ENCODE measurements at regions not wholly inside any gene's neighbourhood (a gene's known extent, or its start where the extent isn't known, plus 50 kb on each side); places are given as distances from the start of the nearest gene placed in this dataset.
A peak's percentile ranks its signal among the peaks of the same experiment; 100 is the strongest.

DNA sequence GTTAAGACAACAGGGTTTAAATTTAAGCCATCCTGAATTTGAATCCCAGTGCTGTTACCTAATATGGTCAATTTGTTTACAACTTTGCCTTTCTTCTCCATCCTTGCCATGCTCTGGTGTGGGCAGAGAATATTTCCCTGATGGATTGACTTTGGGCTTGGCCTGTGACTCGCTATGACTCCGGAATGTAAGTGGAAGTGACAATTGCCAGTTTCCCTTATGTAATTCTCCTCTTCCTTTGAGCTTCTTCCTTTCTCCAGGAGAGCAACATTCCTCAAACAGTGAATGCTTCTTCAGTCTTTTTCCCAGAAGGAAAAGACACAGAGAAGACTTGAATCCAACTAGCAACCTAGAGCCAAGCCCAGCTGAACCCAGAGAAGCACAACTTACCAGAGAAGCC is 159.1 kb downstream of the LURAP1L start:
- DNase-seq (ENCODE audit: low read depth in 2 of 2), result no peak

DNA sequence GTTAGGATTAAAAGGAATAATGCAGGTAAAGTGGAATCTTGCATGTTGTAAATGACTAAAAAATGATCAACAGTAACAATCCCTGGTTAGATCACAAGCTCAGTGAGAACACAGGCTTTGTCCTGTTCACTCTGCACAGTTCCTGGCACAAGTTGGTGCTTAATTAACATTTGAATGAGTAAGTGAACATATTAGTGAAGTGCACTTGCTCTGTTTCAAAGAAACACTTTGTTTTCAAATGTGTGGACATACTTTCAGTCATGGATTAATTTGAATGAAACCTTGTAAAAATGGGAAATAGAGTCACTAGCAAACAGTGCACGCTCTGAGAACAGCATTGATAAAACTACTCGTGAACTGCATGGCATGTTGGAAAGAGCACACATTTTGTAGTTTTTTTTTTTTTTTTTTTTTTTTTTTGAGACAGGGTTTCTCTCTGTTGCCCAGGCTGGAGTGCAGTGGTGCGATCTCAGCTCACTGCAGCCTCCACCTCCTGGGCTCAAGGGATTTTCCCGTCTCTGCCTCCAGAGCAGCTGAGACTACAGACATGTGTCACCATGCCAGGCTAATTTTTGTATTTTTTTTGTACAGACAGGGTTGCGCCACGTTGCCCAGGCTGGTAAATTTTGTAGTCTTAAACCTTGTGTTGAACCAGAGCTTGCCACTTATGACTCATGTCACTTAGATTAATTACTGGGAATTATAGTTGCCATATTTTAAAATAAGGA is 159.9 kb downstream of the LURAP1L start:
- no peak for DNase-seq (ENCODE audit: low read depth in 2 of 2)

DNA sequence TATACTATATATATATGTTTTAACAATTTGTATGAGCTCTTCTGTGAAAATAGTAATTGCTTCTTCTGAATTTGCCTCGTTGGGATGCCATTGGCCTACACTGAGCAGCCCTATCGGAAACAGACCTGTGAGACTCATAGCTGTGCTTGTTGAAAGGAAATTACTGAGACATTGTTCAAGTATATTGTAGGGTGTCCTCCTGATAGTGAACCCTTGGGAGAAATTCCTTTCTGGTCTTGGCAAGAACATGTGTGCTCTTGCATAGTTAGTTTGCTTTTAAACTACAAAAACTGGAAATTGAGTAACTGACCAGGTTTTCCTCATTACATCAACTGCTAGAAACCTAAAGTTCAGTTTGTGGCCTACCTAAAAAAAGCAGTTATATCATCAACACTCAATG is 160.9 kb downstream of the LURAP1L start:
- peak; percentile 42 to 47 for DNase-seq (ENCODE audit: low read depth in 2 of 2)

DNA sequence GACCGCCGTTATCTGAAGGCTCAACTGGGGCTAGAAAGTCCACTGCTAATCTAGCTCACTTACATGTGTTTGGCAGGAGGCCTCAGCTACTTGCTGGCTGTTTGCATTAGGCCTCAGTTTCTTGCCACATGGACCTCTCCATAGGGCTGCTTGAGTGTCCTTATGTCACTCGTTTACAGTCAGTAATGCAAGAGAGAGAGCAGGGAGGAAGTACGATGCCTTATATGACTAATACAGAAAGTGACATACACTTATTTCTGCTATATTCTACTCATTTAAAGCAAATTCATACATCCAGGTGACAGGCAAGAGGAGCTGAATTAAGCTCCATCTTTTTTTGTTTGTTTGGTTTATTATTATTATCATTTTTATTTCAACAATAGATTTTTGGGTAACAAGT is 179.6 kb downstream of the LURAP1L start:
- no peak for DNase-seq (ENCODE audit: low read depth in 2 of 2)

DNA sequence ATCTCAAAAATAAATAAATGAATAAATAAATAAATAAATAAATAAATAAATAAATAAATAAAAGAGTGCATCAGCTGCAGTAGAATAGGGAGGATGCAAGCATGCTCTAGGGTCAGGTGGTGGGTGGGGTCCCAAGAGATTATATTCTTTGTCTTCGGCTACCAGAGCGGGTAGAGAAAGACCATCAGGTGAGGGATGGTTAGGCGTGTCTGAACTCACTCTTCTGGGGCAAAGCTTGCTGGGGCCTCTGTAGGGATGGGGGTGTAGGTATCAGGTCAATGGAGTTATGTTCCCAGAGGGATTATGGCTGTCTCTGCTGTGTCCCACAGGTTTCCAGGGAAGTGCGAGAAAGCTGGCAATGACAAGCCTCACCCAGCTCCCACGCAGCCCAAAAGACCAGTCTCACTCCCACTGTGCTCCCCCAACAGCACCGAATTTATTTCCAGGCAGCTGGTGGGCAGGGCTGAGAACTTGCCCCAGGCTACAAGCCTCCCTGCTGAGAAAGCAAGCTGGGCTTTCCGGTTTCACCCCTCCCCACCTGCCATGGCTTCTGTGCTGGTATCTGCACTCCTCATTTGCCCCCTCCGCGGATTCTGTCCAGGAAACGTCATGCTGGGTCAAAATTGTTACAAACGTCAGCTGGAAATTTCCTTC is 180.8 kb downstream of the LURAP1L start:
- no peak for DNase-seq (ENCODE audit: low read depth in 2 of 2)

DNA sequence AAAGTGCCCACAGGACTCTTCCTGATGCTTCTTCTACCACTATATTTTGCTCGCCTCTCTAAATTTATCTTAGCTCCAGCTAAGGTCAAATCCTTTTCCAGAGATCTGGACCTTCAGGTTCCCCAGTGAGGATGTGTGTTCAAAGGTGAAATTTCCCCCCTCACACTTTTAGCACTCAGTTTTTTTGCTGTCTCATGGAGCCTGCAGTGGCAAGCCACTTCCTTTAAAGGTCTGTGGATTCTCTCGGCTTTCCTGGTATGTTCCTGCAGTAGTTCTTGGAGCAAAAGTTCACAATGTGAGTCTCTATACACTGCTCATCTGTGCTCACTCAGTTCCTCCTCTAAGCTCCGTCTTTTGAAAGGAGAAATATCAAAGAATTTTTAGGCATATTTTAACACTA is 181.4 kb downstream of the LURAP1L start:
- no peak for DNase-seq (ENCODE audit: low read depth in 2 of 2)

DNA sequence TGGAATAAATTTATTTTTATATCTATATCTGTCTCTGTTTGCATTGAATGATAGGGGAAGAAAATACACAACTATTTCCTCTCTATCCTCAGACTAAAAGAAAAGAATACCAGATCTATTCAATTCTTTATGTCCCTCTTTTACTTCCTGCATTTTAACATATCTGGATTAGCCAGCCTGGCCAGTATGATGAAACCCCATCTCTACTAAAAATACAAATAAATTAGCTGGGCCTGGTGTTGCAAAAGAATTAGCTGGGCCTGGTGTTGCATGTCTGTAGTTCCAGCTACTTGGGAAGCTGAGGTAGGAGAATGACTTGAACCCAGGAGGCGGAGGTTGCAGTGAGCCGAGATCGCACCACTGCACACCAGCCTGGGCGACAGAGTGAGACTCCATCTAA is 182.0 kb downstream of the LURAP1L start:
- no peak for DNase-seq (ENCODE audit: low read depth in 2 of 2)

DNA sequence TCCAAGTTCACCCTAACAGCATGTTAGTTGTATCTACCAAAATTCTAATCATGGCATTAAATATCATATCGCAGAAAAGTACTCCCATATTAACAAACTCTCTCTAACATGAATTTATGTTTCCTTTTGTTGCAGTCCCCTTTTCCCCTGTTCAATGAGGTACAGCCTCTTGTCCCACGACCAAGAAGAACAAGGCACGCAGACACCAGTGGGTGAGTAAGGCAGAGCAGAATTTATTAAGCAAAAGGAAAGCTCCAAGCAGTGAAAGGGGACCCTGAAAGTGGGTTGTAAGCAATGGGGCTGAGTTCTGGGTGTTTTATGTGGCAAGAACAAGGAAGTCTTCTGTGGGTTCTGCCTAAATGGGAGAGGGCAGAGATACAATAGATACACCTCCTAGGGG is 183.5 kb downstream of the LURAP1L start:
- no peak for DNase-seq (ENCODE audit: low read depth in 2 of 2)

DNA sequence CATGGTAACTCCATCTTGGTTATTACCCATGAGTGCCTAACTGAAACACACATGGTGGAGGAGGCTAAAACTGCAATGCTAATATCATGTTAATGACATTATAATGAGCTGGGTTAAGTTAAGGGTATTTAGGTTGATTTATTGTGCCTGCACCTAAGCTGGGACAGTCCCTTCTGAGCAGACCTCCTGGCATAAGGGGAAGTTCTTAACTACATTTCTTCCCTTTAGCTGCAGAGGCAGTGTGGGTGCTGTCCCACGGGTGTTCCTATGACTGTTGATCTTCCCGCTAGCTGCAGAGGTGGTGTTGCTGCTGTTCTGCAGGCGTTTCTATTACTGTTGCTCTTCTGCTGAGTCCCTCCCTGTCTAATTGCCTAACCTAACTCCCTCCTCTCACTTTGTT is 183.9 kb downstream of the LURAP1L start:
- no peak for DNase-seq (ENCODE audit: low read depth in 2 of 2)

DNA sequence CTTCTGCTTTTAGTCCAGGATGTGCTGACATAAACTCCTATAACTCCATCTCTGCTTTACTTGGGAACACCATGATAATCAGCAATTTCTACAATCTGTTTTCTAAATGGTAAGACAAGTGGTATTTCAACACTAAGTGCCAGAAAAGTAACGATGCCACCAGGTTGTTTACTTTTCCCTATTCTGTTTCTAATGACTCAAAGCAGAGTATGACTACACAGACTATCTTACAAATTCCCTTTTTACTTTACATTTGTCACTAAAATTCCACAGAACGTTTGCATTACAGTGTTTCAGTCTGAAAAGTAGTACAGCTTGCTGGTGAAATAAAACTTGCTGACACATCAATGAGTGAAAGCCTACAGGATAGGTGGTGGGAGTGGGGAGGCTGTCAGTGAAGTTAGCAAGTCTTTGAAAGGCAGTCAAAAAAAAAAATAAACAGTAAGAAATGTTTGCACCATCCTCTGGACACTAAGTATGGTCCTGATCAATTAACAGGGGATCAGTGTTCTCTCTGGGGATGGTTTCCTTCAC is 186.5 kb downstream of the LURAP1L start:
- DNase-seq (ENCODE audit: low read depth in 2 of 2), result no peak

DNA sequence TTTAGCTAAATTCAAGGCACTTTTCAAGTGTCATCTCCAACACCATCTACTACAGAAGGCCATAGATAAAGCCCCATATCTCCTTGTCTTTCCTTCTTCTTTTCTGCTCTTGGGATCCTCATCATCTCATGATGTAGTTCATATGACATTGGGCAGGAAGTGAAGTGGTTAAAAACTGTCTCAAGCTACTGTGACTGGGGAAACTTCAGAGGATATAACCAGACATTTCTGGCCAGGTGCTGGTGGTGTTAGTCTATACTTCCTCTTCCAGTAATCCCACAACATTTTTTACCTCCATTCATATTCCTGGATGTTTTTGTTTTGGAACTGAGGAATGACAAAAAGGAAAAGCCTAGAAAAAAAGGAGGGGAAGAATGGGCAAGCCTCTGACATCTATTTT is 188.7 kb downstream of the LURAP1L start:
- DNase-seq (ENCODE audit: low read depth in 2 of 2), result no peak

DNA sequence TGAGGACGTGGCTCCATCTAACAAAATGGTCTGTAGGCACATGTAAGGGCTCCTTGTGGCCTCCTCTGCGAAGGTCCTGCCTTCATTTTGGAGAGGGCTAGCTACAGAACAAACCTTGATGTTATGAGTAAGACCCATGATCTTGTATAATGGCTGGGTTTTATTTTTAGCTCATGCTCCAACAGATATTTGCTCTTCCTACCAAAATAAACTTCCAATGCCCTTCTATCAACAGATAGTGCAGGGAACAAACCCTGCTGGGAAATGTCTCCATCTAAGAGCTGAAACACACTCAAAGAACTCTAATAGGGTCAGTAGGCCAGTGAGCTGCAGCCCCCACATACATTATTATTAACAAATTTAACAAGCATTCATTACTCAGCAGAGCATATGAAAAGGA is 189.5 kb downstream of the LURAP1L start:
- no peak for DNase-seq (ENCODE audit: low read depth in 2 of 2)

DNA sequence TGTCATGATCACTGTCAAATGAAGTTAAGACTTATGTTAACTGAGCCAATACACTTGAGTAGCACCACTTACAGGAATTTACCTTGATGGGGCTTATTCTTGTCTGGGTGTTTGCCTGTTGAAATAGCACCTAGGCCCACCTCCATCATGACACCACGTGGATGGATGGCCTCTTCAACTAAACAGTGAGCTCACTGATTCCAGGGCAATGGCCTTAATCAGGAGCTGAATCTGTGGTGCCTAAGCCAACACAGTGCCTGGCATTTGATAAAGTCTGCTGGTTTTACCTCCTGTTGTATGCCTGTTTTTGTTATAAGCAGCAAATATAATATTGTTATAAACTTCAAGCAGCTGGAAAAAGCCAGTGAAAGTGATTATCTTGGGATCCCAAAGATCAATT is 190.5 kb downstream of the LURAP1L start:
- no peak for DNase-seq (ENCODE audit: low read depth in 2 of 2)

DNA sequence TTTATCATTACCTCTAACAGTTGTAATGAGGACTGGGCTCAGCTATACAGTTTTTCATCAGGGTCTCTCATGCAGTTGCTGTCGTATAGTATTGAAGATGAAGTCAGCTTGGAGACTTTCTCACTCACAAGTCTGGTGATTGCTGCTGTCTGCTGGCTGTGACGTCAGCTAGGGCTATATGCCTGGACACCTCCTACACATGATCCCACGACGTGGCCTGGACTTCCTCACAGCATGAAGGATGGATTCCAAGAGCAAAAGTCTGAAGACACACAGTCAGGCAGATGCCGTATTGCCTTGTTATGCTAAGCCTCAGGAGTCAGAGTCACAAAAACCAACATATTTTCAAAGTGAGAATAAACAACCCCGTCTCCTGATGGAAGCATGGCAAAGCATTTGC is 193.3 kb downstream of the LURAP1L start:
- no peak for DNase-seq (ENCODE audit: low read depth in 2 of 2)

DNA sequence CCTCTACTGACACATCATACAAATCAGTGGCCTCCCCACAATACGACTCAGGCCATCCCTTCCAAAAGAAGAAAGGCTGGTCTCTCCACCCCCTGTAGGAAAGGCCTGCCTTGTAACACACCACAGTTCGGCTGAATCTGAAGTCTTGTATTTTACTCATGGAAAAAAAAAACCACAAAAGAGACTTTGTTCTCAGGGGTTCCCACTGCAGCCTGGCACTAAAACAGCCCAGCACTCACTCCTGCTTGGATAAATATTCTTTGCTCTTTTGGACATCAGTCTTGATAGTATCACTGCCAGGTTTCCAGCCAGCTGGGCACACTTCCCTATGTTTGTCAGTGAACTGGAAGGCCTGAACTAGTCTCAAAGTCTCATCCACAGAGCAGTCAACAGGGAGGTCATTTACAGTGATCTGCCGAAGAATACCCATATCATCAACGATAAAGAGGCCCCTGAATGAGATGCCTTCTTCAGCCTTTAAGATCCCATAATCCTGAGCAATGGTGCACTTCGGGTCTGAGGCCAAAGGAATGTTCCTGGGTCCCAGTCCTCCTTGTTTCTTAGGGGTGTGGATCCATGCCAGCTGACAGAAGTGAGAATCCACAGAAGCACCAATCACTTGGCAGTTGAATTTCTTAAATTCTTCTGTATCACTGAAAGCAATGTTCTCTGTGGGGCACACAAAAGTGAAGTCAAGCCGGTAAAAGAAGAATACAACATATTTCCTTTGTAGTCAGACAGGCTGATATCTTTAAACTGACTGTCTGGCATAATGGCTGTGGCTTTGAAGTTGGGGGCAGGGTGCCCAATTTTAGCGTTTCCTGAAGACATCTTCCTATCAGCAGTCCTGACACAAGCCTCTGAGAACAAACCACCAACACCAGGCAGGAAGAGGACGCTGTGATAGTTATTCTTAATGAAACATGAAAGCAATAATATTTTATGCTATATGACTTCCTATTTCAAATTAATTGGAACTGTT is 198.1 kb downstream of the LURAP1L start:
- DNase-seq (ENCODE audit: low read depth in 2 of 2), result no peak

DNA sequence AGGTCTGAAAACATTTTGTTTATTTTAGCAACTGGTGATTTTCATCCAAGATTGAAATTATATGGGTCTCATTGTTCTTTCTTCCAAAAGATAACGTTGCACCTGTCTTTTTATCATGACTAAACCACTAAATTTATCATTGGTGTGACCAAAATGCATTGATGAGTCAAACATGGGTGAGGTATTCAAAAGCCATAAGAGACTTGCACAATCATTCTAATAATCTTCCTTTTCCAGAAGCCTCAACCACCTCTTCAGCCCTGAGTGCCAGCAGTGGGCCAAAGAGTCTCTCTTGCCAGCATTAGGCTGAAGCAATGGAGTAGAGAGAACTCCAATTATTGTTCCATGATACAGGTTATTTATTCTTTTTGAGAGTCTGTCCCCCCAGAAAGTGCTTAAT is 198.9 kb downstream of the LURAP1L start:
- DNase-seq (ENCODE audit: low read depth in 2 of 2), result no peak

DNA sequence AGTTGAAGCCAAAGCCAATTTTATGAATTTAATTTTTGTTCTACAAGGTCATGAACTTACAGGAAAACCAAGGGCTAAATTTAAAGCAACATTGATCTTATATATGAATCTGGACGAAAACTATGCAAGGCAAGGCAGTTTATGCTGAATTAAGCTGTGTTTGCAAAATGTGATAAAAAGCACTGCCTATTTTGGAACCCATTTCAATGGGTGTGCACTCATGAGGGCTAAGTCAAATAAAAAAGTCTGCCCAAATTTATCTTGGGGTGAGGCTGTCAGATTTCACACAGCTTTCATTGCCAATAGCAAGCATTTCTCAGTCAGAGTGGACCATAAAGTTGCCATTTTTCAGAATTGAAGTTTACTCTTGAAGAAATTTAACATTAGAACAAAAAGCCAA is 199.9 kb downstream of the LURAP1L start:
- DNase-seq (ENCODE audit: low read depth in 2 of 2), result no peak

DNA sequence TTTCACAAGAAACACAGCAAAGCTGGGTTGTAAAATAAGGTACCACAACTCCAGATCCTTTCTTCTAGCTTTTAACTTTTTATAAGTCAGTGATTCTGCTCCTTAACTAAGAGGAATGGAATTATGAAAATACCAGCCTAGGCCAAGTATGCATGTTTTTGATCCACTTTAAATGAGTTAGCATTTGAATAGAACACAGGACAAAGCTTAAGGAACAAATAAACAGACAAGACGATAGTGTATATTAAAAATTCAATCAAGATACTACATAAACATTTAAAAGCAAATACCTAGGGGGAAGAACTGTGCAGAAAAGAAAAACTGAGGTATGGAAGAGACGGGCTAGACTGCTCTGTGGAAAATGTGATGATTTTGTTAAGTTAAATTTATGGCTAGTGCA is 200.7 kb downstream of the LURAP1L start:
- DNase-seq (ENCODE audit: low read depth in 2 of 2), result no peak

DNA sequence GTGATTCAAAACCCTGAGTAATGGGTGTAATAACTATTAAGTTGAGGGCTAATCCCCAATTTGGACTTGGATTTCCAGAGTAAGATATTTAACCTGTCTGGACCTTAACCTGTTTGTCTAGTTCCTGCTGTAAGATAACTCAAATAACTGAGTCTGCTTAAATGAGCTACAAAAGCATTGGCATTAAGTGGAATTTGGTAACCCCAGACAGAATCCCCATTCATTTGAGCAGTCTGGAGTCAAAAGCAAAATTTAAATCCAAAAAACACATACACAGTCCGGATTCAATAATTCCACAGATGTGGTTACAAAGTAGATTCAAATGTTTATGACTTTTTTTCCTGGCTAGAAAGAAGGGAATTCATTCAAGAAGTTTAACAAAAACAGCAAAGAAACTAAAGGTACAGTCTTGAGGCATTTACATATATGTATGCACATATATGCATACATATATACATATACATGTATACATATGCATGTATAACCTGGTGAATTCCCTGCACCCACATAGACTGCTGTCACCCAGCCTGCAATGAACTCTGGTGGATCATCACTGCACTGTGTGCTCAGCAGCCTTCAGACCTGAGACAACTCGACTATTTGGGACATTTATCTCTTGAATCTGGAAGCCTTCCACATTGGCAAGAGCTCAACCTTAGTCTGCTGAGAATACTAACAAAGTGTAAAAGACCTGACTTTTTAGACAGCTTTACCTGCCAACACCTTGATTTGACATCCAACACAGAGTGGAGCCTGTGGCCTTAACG is 205.4 kb downstream of the LURAP1L start:
- no peak for DNase-seq (ENCODE audit: low read depth in 2 of 2)

DNA sequence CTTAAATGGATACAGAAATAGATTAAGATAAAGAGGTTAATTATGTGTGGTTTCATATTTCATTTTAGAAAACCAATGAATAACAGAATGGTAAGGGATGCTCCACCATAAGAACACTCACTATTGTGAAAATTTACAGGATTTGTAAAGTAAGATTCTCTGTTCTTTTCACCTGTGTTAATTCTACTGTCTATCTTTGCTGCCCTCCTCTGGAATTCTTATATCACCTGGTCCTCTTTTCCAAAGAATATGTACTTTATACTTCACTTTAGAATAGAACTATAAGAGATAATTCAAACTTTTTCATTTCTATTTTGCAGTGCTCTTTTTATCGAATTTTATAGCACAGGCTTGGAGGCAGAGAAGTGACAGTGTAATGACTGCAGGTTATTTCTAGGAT is 213.4 kb downstream of the LURAP1L start:
- no peak for DNase-seq (ENCODE audit: low read depth in 2 of 2)

DNA sequence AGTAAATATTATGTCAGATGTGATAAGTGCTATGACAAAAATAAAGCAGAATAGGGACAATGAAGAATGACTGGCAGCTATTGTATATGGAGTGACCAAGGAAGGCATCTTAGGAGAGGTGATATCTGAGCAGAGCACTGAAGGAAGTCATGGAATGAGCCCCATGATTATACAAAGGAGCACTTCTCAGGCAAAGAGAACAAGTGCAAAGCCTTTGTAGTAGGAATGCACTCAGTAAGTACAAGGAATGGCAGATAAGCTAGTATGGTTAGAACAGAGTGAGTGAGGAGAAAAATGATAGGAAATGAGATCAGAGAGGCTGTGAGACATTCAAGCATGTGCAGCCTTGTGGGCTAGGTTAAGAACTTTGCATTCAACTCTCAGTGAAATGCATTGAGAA is 214.8 kb downstream of the LURAP1L start:
- no peak for DNase-seq (ENCODE audit: low read depth in 2 of 2)

DNA sequence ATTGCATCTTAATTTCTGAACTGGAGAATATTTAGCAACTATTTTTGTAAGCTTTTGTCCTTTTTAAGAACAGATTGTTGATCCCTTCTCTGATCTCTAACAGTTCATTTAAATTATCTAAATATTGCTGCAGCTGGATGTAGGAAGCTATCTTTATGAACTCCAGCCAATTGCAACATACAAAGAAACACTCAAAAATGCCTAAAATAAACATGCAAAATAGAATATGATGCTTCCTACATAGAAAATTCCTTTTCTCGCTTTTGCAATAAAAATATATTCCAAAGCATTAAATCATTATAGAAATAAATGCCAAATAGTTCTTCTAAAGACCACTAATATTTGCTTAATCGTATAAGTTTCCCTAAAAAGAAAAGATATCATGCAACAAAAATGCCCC is 218.6 kb downstream of the LURAP1L start:
- DNase-seq (ENCODE audit: low read depth in 2 of 2), result peak; percentile 4 to 5
